Inflammatory macrophage treated with lipopolysaccharide for 4 hours (primary cell): ENCODE measurements at regions not wholly inside any gene's neighbourhood (a gene's known extent, or its start where the extent isn't known, plus 50 kb on each side); places are given as distances from the start of the nearest gene placed in this dataset.

ENCODE experiments used
- DNase-seq: peaks from one replicate; pipeline ENCODE4 v3.0.0-alpha.2; 2020

DNA sequence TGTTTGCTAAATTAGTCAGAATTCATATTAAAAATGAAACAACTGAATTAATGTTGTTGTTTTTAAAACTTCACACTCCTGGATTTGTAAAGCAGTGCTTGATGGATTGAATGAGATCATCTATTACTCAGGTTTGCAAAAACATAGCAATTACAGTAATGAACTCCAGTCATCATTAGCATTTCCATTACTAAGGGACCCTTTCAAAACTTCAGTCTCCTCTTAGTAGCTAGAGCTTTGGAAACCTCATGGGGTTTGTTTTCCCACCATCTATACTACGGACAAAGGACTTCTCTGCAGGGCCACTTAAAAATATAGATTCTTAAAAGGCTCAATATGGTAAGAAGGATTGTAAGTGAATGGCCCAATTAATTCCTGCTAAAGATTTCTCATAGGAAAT lies 174.5 kb upstream of the PRNP start:
- no peak for DNase-seq

DNA sequence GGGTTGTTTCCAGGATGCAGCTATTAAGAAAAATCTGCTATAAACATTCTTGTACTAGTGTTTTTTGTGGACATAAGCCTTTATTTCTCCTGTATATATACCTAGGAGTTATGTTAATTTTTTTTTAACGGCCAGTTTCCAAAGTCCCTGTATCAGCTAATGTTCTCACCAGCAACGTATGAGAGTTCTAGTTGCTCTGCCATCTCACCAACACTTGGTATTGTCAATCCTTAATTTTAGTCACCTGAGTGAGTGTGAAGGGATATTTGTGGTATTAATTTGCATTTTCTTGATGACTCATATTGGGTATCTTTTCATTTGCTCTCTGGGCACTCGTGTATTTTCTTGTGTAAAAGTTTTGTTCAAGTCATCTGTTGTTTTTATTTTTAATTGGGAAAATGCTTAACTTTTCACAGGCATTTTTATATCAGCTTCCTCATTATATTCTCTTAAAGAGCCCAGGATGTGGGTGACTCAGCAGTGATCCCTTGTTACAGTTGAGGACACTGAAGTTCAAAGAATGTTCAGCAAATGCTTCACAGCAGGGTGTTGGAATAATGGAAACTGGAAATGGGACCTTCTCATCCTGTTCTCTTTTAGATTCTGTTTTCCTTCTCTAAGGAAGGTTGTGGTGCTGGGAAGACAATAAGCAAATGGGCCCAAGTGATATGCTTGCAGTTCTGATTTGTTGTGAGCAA lies 176.3 kb upstream of the PRNP start:
- DNase-seq: peak; percentile 8

DNA sequence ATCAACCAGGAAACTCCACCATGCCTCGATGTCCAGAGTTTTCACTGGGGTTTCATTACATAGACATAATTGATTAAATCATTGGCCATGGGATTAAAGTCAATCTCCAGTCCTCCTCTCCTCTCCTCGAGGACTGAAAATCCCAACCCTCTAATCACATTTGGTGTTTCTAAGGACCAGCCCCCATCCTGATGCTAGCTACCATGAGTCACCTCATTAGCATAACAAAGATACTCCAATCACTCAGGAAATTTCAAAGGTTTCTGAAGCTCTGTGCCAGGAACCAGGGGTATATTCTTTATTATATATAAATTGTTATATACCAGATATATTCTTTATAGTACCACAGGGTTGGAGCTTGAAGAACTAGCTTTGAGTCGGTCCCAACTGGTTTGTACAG lies 177.5 kb upstream of the PRNP start:
- DNase-seq: no peak

GRCh38 chr20:4507288-4507719 lies 179.0 kb upstream of the PRNP start:
- DNase-seq: no peak

DNA sequence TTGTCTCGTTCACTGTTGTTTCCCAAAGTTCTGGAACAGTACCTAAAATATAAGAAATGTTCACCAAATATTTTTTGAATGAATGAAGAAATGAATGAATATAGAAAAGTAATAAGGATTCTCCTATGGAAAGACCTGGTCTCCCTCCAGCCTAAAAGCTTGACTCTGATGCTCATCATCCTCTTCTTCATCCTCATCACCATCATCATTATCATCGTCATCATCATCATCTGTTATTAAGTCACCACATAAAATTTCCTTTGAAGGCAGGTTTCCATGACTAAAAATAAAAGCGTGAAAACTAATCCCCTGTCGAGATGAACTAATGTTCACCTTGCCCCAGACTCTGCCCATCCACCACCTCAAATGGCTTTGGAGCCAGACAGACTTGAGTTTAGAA lies 181.4 kb upstream of the PRNP start:
- no peak for DNase-seq

- DNase-seq: no peak
Observed at GRCh38 chr20:4502756-4503155, 183.5 kb upstream of the PRNP start.

DNA sequence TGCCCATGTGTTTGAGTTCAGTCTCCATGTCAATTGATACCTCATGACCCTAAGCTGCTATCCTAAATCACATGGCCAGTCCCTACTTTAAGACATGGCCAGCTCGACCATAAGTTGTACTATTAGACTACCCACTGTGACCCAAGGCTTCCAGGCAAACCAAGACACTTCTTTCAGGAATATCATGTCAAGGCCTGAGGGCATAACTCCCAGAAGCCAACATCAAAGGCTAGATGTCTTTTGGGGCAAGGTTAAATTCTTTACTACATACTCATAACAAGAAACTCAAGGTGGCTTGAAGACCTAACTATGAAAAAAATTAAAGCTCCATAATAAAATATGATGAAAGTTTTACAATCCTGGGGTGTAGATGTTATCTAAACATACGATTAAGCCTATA lies 192.9 kb upstream of the PRNP start:
- no peak for DNase-seq

DNA sequence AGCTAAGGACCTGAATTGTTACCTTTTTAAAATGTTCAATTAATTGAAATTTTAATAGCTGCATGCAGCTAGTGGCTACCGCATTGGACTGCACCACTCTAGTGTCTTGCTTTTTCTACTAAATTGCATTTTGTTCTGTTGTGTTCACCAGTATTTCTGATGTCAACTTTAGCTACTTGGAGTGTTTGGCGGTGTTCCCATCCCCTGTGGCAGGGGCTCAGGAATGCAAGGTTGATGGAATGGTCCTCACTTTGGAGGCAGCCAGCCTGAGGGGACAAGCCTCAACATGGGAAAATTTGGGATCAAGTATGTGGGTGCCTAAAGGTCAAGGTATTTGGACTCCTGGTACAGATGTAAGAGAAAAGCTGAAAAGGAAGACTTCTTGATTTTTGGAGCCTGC lies 194.6 kb upstream of the PRNP start:
- no peak for DNase-seq

- DNase-seq: no peak
Observed at GRCh38 chr20:4490606-4491280, 195.5 kb upstream of the PRNP start.

DNA sequence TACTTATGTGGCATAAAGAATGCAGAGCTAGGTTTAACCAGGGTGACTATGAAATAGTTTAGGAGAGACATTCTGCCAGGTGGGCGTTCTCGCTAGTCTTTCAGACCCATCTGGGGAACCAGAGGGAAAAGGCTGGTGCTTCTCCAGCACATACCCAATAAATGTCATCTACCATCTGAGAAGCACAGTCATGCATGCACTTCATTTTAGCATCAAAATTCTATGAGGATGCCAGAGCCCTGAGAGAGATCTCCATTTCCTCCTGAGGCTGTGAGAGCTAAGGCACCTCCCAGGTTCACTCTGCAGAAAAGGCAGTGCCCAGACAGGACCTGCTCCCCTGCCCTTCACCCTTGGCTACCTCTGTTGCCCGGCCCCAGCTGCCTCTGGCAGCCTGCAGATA lies 196.2 kb upstream of the PRNP start:
- DNase-seq: no peak

- DNase-seq: no peak
Observed at GRCh38 chr20:4488407-4489339, 197.6 kb upstream of the PRNP start.

- no peak for DNase-seq
Observed at GRCh38 chr20:4484379-4484997, 201.8 kb upstream of the PRNP start.

DNA sequence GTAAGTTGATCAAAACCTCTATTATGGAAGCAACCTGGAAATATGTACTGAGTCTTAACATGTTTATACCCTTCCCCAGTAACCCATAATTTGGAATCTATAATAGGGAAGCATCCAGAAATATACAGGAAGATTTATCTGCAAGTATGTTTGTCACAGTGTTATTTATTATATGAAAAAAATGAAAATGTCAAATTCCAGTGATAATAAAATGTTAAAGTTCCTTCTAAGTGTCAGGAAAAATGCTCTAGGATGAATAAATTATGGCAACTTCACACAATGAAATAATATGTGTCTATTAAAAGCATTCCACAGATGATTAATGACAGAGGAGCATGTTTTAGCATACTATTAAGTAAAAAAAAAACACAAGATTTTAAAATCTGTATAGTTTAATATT lies 202.3 kb upstream of the PRNP start:
- DNase-seq: no peak

DNA sequence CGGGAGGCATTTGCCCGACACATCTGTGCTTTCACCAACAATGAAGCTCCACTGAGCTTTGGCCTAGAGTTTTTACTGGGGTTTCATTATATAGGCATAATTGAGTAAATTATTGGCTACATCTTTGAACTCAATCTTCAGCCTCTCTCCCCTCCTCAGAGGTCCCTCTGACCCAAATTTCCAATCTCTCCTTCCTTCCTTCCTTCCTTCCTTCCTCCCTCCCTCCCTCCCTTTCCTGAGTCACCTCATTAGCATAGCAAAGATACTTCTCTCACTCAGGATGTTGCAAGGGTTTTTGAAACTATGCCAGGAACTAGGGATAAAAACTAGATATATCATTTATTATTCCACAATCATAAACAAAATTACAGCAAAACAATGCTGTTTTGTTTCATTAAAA lies 202.8 kb upstream of the PRNP start:
- peak; percentile 25 for DNase-seq

GRCh38 chr20:4480104-4480503 lies 206.2 kb upstream of the PRNP start:
- no peak for DNase-seq

DNA sequence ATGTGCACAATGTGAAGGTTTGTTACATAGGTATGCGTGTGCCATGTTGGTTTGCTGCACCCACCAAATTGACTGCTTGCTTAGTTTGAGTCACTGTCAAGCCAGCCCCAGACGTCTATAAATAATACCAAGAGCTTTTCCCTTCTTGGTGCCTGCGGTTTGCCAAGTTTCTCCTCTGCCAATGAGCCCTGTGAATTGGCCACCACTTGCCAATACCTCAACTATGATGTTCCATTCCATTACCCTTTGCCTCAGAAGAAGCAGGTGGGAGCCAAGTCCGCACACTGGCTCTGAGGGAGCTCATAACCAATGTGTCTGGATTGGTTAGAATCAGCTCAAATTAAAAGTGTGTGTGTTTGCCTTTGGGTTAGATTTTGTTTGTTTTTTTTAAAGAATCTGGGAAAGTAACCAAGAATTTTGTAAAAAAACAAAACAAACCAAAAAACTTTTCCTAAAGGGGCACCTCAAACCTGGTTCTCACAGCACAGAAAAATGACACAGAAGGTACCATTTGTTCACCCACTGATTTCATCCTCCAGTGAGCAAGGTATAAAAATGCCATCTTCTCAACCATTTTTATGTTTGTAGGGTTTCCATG lies 209.3 kb upstream of the PRNP start:
- no peak for DNase-seq

DNA sequence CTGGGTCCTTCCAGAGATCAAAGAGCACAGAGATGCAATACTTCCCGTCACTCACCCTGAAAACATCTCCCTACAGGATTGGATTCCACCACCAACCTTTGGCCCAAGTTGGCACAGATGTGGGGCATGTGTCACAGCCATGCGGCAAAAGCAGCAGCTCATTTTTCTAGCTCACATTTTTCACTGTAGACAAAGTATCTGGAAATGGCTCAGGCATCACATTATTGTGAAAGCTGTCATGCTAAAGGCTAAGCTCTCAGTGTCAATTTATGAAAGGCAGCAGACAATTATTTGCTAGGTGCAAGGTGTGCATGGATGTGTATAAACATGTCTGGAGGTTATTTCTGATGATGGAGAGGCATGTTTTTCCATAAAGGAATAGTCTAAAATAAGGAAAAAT lies 213.3 kb upstream of the PRNP start:
- no peak for DNase-seq

- DNase-seq: no peak
Observed at GRCh38 chr20:4471221-4471620, 215.0 kb upstream of the PRNP start.

DNA sequence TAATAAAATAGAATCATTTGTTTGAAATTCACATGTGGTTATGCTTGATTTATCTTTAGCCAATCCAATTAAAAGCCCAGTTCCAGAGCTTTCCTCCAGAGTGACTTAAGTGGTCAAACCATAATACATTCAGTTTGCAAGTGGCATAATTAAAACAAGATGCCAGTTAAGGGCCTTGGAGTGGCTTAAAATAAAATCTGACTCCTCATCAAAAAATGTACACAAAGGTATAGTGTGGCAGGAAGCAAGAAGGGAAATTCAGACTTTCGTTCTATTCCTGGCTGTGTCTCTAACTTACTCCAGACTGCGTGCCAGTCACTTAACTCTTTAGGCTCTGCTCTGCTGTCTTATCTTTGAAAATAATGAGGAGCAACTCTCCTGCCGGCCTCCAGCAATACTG lies 215.9 kb upstream of the PRNP start:
- no peak for DNase-seq

- no peak for DNase-seq
Observed at GRCh38 chr20:4469910-4470309, 216.3 kb upstream of the PRNP start.

DNA sequence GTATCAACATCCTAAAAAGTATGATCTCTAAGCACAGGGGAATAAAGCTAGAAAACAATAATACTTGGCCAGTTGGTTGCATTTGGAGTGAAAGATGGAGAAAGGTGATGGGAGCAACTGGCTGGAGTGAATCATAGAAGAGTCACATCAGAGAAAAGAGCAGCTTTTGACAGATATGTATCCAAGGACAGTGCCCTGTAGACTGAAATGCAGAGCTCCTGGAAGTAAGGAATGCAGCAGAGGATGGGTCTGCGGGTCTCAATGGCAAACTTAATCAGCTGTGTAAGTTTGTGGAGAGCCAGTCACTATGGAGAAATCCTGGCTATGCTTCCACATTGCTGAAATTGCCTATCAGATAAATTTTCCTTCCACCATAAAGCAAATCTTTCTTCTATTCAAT lies 218.1 kb upstream of the PRNP start:
- no peak for DNase-seq

GRCh38 chr20:4465855-4466545 lies 216.9 kb upstream of the ADRA1D start:
- no peak for DNase-seq
